ENCODE measurements at regions not wholly inside any gene's neighbourhood (a gene's known extent, or its start where the extent isn't known, plus 50 kb on each side); places are given as distances from the start of the nearest gene placed in this dataset.
A peak's percentile ranks its signal among the peaks of the same experiment; 100 is the strongest.

DNA sequence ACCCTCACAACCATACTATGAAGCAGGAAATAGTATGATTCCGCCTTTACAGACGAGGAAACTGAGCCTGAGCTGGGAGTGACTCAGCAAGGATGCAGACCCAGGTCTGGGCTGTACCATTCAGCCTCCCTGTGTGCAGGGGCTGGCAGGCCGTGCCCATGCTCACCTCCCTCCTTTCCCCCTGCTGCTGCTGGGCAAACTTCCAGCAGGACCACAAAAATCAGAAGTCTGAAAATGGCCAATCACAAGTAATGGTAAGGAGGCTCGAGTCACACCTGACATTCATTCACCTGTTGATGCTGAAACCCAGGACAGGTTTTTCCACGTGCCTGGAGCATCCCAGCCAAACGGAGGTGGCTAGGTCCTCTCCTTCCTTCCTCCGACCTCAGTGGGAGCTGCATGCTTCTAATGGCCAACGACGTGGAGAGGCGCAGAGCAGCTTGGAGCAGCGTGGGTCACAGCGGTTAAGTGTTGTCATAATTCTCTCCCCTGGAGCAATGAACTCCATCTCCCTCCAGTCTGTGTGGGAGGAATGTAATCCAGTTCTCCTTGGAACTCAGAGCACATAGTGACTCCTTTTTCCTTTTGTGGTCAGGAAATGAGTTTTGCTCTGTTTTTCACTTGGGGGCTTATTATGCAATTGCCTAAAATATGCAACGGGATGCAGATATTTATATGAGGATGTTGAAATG is 371.7 kb downstream of the BCOR start:
- Histone ChIP-seq H3K27ac (ENCODE audit: low read depth, low read length) (no peak overlapping the region), H3K4me3 (ENCODE audit: low read depth, low read length) (no peak overlapping the region), H3K36me3 (ENCODE audit: control insufficient read depth, insufficient read depth, low read length) (no peaks in the 10 kb centered on the region), H3K4me1 (ENCODE audit: control insufficient read depth, insufficient read depth, low read length) (peaks cover 10% of the 10 kb centered on the region), H3K9me3 (ENCODE audit: control insufficient read depth, insufficient read depth, low read length) (no peaks in the 10 kb centered on the region), H3K9ac (ENCODE audit: low read depth, low read length) (no peak overlapping the region), H3K27me3 (ENCODE audit: control insufficient read depth, insufficient read depth, low read length) (no peaks in the 10 kb centered on the region)

DNA sequence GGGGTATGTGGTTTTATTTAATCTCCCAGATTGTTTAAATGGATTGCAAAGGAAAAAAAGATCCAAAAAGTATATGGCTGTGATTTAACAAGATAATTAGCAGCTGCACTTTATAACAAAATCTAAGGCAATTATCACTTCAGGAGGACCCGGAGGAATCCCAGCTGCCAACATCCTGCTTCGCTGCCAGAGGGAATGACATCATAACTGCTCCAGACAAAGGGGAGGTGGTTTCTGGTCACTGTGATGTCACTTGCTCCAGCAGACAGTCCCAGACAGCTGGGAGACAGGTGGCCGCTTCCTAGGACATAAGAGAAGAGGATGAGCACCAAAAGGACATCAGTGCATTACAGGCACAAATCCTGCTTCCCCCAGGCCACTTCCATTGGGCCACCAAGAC is 371.0 kb downstream of the BCOR start:
- Histone ChIP-seq H3K4me3 (ENCODE audit: low read depth, low read length) (no peak overlapping the region), H3K27ac (ENCODE audit: low read depth, low read length) (no peak overlapping the region), H3K27me3 (ENCODE audit: control insufficient read depth, insufficient read depth, low read length) (no peaks in the 10 kb centered on the region), H3K9ac (ENCODE audit: low read depth, low read length) (no peak overlapping the region), H3K36me3 (ENCODE audit: control insufficient read depth, insufficient read depth, low read length) (no peaks in the 10 kb centered on the region), H3K4me1 (ENCODE audit: control insufficient read depth, insufficient read depth, low read length) (peaks cover 12% of the 10 kb centered on the region), H3K9me3 (ENCODE audit: control insufficient read depth, insufficient read depth, low read length) (no peaks in the 10 kb centered on the region)

DNA sequence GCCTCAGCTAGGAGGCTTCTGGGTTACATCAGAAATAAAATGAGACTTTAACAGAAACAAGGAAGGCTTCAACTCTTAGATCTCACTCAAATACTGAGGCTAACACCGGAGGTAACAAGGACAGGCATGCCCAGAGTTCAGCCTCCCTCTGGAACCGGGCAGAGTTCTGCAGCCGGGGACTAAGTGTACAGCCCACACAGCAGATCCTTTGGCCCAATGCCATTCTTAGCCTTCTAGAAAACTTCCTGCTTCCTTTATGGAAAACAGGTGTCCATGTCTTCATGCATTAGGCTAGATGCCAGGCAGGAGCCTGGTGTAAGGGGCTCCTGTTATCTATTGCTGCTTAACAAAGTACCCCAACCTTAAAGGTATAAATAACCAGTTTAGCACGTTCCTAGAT is 369.7 kb downstream of the BCOR start:
- no peak overlapping the region for H3K4me3 ChIP-seq (ENCODE audit: low read depth, low read length)
- no peaks in the 10 kb centered on the region for H3K36me3 ChIP-seq (ENCODE audit: control insufficient read depth, insufficient read depth, low read length)
- H3K27me3 ChIP-seq (ENCODE audit: control insufficient read depth, insufficient read depth, low read length) = no peaks in the 10 kb centered on the region; the same call in 1 of the 2 replicates
- no peak overlapping the region for H3K27ac ChIP-seq (ENCODE audit: low read depth, low read length)
- no peaks in the 10 kb centered on the region for H3K9me3 ChIP-seq (ENCODE audit: control insufficient read depth, insufficient read depth, low read length)
- H3K9ac ChIP-seq (ENCODE audit: low read depth, low read length) = no peak overlapping the region
- H3K4me1 ChIP-seq (ENCODE audit: control insufficient read depth, insufficient read depth, low read length) = peaks cover 12% of the 10 kb centered on the region

DNA sequence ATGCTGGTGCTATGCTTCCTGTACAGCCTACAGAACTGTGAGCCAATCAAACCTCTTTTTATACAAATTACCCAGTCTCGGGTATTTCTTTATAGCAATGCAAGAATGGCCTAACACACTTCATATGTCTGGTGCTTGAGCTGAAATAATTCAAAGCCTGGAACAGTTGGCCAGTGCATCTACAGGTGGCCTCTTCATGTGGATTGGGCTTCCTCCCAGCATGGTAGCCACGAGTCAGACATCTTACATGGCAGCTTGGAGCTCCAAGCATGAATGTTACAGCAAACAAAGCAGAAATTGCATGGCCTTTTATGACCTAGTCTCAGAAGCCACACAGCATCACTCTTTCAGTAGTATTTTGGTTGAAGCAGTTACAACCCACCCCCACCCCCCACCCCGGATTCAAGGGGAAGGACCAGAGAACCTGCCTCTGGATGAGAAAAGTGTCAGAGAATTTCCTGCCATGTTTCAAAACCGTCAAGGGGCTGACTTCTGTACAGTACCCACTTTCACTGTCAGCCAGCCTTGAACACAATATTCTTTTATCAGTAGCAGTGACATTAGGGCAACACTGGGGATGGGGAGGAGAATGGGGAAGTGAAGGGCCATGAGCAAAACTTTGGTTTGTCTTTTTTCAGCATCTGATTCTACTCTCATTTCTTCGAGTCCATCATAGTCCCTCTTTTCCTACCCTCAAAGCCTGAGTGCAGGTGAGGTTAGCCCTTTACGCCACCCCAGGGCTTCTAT is 368.7 kb downstream of the BCOR start:
- Histone ChIP-seq H3K4me3 (ENCODE audit: low read depth, low read length) (no peak overlapping the region), H3K4me1 (ENCODE audit: control insufficient read depth, insufficient read depth, low read length) (peaks cover 12% of the 10 kb centered on the region), H3K27ac (ENCODE audit: low read depth, low read length) (no peak overlapping the region), H3K27me3 (ENCODE audit: control insufficient read depth, insufficient read depth, low read length) (no peaks in the 10 kb centered on the region; the same call in 1 of the 2 replicates), H3K36me3 (ENCODE audit: control insufficient read depth, insufficient read depth, low read length) (no peaks in the 10 kb centered on the region), H3K9ac (ENCODE audit: low read depth, low read length) (no peak overlapping the region), H3K9me3 (ENCODE audit: control insufficient read depth, insufficient read depth, low read length) (no peaks in the 10 kb centered on the region)

DNA sequence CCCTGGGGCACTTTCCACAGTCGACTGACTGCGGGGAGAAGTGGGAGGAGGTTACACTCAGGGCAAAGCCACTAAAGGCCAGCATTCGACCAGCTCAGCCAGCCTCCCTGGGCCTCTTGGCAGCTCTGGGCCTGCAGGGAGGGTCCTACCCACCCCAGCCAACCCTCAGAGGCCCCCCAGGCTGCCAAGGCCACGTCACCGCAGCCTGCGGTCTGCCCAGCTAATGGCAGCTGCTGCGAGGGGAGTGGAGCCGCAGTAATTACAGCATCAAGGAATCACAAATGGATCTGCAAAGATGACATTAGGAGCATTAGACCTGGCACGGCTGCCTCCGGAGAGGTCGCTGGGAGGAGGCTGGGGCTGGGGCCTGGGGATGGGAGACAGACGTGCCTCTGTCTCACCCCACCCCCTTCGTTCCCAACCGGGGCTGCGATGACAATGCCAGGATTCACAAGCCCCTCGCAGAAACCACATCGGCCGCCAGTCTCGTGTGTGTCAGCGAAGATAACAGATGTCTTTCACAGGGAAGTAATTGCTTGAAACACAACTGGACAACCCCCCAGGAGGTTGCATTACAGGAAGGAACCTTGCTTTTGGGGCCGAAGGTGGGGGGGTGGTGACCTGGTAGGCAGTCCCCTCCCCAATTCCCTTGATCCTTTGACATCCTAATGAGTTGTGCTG is 367.6 kb downstream of the BCOR start:
- Histone ChIP-seq H3K4me1 (ENCODE audit: control insufficient read depth, insufficient read depth, low read length) (peaks cover 12% of the 10 kb centered on the region), H3K36me3 (ENCODE audit: control insufficient read depth, insufficient read depth, low read length) (no peaks in the 10 kb centered on the region), H3K27me3 (ENCODE audit: control insufficient read depth, insufficient read depth, low read length) (no peaks in the 10 kb centered on the region; the same call in 1 of the 2 replicates), H3K4me3 (ENCODE audit: low read depth, low read length) (no peak overlapping the region), H3K9me3 (ENCODE audit: control insufficient read depth, insufficient read depth, low read length) (no peaks in the 10 kb centered on the region), H3K9ac (ENCODE audit: low read depth, low read length) (no peak overlapping the region), H3K27ac (ENCODE audit: low read depth, low read length) (peak overlapping the region; percentile 63)

DNA sequence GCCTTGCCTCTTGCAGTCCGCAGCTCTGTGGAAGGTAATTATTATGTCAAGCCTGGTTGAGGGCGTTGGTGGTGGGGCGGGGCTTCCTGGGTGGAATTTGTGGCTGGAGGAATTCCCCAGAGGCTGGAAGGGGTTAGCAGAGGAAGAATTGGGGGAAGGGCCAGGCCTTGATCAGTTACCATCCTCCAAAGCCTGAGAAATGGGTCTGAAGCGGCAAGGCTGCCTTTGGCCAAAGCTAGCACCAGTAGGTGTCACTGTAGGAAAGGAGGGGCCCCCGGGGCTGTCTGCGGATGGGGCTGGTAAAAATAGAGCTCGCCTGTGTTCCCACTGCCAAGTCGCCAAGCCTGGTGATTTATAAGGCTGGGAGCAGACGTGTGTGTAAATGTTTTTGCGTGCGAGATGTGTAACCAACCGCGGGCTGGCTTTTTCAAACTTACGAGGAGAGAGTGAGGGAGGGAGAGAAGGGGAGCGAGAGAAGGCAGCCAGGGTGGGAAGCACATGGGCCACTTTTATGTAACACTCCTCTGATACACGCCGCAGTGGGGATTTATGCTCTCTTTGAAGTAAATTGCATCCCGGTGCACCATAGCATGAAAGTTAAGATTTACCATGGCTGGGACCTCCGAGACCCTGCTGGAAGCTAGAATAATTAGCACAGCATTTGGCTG is 367.0 kb downstream of the BCOR start:
- no peak overlapping the region for H3K4me3 ChIP-seq (ENCODE audit: low read depth, low read length)
- 0 out of 2 replicates have a peak overlapping the region, but pooled peaks have one; percentile 1 for H3K9ac ChIP-seq (ENCODE audit: low read depth, low read length)
- no peaks in the 10 kb centered on the region for H3K9me3 ChIP-seq (ENCODE audit: control insufficient read depth, insufficient read depth, low read length)
- peaks cover 12% of the 10 kb centered on the region for H3K4me1 ChIP-seq (ENCODE audit: control insufficient read depth, insufficient read depth, low read length)
- H3K27me3 ChIP-seq (ENCODE audit: control insufficient read depth, insufficient read depth, low read length) = no peaks in the 10 kb centered on the region; the same call in 1 of the 2 replicates
- no peaks in the 10 kb centered on the region for H3K36me3 ChIP-seq (ENCODE audit: control insufficient read depth, insufficient read depth, low read length)
- H3K27ac ChIP-seq (ENCODE audit: low read depth, low read length) = peak overlapping the region; percentile 63

DNA sequence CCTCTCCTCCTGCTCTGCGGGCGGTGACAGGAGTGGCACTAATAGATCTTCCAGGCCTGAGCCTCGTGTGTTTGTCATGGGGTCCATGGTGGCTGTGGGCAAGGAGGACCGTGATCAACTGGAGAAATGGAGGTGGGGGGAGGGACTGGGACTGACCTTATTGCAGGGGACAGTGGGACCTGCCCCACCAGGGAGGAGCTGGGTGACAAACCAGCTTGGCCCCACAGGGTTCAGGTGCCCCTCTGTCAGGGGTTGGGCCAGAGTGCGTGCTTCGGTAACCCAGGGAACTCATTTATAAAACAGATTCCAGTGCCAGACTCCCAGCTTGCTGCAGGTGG is 366.5 kb downstream of the BCOR start:
- Histone ChIP-seq H3K4me3 (ENCODE audit: low read depth, low read length) (no peak overlapping the region), H3K4me1 (ENCODE audit: control insufficient read depth, insufficient read depth, low read length) (peaks cover 12% of the 10 kb centered on the region), H3K27me3 (ENCODE audit: control insufficient read depth, insufficient read depth, low read length) (no peaks in the 10 kb centered on the region; the same call in 1 of the 2 replicates), H3K9ac (ENCODE audit: low read depth, low read length) (0 out of 2 replicates have a peak overlapping the region, but pooled peaks have one; percentile 1), H3K36me3 (ENCODE audit: control insufficient read depth, insufficient read depth, low read length) (no peaks in the 10 kb centered on the region), H3K27ac (ENCODE audit: low read depth, low read length) (no peak overlapping the region), H3K9me3 (ENCODE audit: control insufficient read depth, insufficient read depth, low read length) (no peaks in the 10 kb centered on the region)

DNA sequence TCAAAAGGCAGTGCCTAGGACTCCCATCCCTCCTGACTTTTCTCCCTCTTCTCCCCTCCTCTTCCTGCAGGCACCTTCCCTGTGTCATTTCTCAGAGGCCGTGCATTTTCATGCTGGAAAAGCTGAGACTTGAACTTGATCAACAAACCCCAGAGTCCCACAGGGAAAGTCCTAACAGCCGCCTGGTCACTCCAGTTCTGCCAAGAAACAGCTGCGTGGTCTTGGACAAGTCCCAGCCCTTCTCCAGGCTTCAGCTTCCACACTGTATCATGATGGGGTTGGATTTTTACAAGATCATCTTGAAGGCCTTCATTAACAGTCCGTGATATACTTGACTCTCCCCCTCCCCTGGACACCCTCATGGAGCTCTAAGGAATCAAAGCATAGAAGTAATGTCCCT is 366.0 kb downstream of the BCOR start:
- H3K27ac ChIP-seq (ENCODE audit: low read depth, low read length) = no peak overlapping the region
- no peak overlapping the region for H3K9ac ChIP-seq (ENCODE audit: low read depth, low read length)
- H3K4me1 ChIP-seq (ENCODE audit: control insufficient read depth, insufficient read depth, low read length) = peaks cover 12% of the 10 kb centered on the region
- H3K4me3 ChIP-seq (ENCODE audit: low read depth, low read length) = no peak overlapping the region
- H3K9me3 ChIP-seq (ENCODE audit: control insufficient read depth, insufficient read depth, low read length) = no peaks in the 10 kb centered on the region
- no peaks in the 10 kb centered on the region for H3K36me3 ChIP-seq (ENCODE audit: control insufficient read depth, insufficient read depth, low read length)
- H3K27me3 ChIP-seq (ENCODE audit: control insufficient read depth, insufficient read depth, low read length) = no peaks in the 10 kb centered on the region; the same call in 1 of the 2 replicates

DNA sequence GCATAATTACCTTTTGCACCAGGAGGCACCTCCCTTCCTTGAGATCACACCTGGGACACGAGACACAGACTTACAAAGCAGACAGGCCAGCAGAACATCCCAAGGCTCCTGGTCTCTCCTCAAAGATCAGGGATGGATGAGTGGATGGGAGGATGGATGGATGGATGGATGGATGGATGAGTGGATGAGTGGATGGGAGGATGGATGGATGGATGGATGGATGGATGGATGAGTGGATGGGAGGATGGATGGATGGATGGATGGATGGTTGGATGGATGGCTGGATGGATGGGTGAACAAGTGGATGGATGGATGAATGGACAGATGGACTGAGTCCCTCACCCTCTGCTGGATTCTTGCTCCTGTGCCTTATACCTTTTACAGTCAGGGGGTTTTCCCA is 364.0 kb downstream of the BCOR start:
- Histone ChIP-seq H3K27me3 (ENCODE audit: control insufficient read depth, insufficient read depth, low read length) (no peaks in the 10 kb centered on the region; the same call in 1 of the 2 replicates), H3K9me3 (ENCODE audit: control insufficient read depth, insufficient read depth, low read length) (no peaks in the 10 kb centered on the region), H3K36me3 (ENCODE audit: control insufficient read depth, insufficient read depth, low read length) (no peaks in the 10 kb centered on the region), H3K9ac (ENCODE audit: low read depth, low read length) (no peak overlapping the region), H3K4me1 (ENCODE audit: control insufficient read depth, insufficient read depth, low read length) (peaks cover 12% of the 10 kb centered on the region), H3K4me3 (ENCODE audit: low read depth, low read length) (no peak overlapping the region), H3K27ac (ENCODE audit: low read depth, low read length) (no peak overlapping the region)

DNA sequence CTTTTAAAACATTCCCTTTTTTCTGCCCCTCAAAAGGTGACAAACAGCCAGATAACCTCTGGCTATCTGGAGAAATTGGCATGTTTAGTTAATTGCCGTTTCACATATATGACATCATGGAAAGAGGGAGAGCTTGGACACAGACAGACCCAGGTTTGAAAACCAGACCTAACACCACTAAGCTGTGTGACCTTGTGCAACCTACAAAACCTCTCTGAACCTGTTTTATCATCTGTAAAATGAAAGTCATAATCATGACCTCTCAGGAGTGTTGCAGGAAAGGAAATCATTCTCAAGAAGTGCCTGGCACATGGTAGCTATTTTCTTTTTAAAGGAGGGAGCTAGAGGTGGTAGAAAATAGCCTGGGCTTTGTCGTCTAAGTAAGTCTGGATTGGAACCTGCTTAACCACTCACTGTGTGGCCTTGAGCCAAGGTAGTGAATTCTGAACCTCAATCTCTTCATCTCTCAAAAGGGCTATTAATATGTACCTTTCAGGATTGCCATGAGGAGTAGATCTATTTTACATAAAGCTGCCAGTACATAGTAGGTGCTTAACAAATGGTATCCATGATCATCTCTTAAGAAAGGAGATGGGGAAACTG is 363.5 kb downstream of the BCOR start:
- Histone ChIP-seq H3K36me3 (ENCODE audit: control insufficient read depth, insufficient read depth, low read length) (no peaks in the 10 kb centered on the region), H3K27ac (ENCODE audit: low read depth, low read length) (no peak overlapping the region), H3K4me3 (ENCODE audit: low read depth, low read length) (no peak overlapping the region), H3K27me3 (ENCODE audit: control insufficient read depth, insufficient read depth, low read length) (no peaks in the 10 kb centered on the region; the same call in 1 of the 2 replicates), H3K9ac (ENCODE audit: low read depth, low read length) (no peak overlapping the region), H3K4me1 (ENCODE audit: control insufficient read depth, insufficient read depth, low read length) (peaks cover 12% of the 10 kb centered on the region), H3K9me3 (ENCODE audit: control insufficient read depth, insufficient read depth, low read length) (no peaks in the 10 kb centered on the region)
